Myocyte (in vitro differentiated cells): ENCODE measurements at regions not wholly inside any gene's neighbourhood (a gene's known extent, or its start where the extent isn't known, plus 50 kb on each side); places are given as distances from the start of the nearest gene placed in this dataset.

ENCODE experiments used
- DNase-seq: peaks from one replicate; pipeline ENCODE4 v3.0.0-alpha.2; 2012; ENCODE audit warnings: low read depth

DNA sequence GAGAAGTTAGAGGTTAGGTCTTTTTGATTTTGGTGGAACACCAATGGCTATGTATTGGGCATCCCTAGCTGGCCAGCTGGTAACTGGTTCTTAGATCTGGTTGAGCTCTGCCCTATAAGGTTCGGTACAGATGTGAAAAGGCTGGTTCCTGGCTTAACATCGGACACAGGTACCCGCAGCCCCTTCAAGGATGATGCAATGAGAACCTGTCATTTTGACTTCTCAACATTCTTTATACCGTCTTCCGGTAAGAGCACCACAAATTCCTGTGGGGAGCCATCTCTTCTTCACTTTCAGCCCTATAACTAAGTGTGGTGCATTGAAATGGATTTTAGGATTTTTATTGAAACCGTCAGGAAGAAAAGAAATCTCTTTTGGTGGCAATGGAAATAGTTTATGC, 222.8 kb downstream of the ADAMTS9 start:
- no peak for DNase-seq

DNA sequence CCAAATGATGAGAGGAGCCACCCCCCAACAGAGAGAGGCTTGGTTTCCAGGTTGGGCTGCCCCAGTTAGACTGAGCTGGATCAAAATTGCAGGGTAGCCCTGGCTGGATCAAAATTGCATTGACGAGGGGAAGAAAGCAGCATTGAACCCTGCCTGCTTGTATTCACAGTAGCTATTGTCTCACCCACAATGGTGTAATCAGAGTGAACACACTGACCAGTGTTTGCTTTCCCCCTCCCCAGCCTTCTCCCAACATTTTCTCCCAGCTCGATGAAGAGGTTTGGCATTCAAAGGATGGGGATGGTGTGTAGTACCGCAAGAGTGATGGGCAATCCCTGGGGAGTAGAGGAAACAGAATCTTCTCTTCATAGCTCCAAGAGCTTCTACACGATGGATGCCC, 223.8 kb downstream of the ADAMTS9 start:
- no peak for DNase-seq

DNA sequence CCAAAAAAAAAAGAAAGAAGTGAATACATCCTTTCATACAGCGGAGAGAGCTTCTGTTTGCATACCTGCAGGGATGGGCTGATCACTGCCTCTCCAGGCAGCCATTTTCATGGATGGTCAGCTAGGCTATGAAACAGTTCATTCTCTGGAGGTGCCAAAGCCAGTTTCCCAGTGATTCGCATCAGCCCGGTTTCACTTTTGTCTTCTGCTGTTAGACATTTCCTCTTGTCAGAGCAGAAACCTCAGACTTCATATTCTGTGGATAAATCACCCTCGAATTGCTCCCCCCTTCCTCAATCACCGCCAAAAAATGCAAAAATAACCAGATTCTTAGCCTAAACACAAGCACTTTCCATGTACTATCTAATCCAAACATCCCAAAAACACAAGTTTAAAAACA, 225.6 kb downstream of the ADAMTS9 start:
- peak; percentile 50 for DNase-seq

DNA sequence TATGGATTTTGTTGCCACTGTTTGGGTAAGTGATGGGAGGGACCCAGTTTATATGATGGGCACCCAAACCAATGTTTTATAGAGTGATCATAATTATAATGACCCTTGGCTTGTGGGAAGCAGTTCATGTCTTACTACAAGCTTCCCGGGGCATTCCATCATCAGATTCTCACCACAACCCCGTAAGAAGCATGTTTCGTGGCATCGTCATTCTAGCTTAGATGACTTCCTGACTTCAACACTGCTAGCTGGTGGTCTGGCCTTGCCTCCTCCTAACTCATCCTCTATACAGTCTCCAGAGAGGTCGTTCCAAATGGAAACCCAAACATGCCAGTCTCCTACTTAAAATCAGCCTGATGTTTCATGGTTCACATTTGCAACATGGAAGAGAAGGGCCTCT, 226.9 kb downstream of the ADAMTS9 start:
- peak; percentile 67 for DNase-seq

DNA sequence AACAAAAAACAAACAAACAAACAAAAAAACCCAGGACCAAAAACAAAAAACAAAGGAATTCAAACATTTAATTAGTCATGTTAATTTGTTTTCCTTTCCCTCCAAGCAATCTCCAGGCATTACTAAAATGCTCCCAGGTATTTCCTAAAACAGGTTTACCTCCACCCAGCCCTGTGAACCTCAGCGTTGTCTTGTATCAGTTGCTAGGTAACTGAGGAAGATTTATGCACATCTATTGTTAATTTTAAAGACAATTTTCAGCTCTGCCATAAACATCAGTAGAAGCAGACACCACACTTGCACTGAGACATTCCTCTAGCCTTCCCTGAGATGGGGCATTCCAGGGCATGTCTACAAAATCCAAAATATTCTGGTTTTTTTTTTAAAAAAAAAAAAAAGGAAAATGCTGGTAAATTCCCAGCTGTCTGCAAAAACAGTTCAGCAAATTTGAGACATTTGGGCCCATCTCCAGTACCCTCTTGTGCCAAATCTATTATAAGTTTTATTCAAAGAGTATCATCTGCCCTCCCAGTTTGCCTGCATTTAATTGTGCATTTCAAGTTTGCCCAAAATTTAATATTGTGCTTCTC, 227.6 kb downstream of the ADAMTS9 start:
- DNase-seq: peak; percentile 41

DNA sequence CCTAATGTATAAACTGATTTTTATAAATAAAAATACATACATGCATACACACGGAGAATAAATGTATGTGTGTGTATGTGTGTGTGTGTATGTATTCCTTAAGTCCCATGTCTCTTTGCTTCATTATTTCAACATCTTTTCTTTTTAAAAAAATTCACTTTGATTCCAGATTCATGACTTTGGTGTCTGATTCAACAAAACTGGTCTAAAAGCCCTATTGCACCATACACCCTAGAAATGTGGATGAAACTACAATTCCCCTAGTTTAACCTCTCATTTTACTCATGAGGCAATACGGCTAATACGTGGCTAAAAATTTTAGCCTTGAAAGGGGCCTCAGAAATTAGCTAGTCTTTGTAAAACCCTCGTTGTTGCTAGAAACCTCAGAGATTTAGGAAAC, 228.1 kb downstream of the ADAMTS9 start:
- no peak for DNase-seq

DNA sequence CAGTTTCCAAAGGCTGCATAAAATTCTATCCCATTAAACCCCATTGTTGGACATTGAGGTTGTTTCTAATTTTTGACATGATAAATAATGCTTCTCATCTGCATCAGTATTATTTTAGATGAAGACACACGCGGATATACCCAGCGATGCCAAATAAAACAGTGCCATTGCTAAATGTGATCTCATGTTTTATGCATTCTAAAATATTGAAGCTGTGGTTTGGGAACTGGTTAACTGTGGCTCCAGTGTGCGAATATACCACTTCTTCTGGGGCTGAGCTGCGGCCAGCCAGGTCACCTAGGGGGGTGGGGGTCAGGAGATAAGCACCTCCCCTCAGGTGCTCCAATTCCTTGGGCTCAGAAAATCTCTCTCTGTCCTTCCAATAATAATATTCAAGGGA, 230.0 kb downstream of the ADAMTS9 start:
- peak; percentile 52 for DNase-seq

DNA sequence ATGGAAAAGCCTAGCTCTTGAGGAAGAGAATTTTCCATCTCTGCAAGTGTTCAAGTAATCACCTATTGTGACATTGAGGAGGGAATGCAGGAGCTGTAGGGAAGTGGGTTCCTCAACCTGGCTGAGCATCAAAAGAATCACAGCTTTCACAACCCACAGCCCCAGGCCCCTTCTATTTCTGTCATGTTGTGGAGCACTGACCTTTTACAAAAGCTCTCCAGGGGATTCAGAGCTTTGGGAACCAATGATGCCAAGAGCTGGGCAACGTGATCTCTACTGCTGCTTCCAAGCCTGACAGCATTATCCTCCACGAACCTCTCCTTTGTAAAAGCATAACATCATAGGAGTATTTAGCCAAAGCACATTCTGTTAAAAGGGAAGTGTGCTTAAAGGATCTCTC, 231.1 kb downstream of the ADAMTS9 start:
- no peak for DNase-seq

DNA sequence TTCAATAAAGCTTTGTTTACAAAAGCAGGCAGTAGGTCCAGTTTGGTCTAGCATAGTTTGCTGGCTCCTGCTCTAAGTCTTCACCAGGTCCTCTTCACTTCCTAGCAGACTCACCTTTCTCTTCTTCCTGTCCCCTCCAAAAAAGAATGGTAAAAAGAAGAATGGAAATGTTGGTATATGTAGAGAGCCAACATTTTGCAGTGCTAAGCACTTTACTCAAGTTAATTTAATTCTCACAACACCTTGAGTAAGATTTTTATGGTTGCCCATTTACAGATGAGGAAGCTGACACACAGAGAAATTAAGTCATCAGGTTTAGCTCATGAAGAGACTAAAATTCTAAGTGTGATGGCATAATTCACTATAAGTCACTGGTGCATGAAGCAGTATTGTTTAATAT, 230.1 kb upstream of the PRICKLE2 start:
- DNase-seq: no peak

DNA sequence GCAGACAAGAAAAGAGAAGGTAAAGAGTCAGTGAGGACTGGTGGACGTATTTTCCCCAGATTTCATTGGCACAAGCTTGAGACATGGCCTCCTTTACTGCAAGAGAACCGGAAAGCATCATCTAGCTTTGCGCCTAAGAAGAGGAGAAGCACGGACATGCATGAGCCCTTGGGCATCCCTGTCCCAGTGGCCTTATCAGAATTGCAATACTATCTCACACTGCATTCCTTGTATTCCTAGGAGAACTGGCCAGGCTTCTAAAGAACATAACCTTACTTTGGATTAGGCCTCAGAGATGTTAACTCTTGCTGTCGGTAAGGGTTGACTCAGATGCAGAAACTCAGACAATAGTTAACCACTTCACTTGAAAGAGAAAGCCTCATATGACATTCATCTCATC, 229.5 kb upstream of the PRICKLE2 start:
- no peak for DNase-seq

DNA sequence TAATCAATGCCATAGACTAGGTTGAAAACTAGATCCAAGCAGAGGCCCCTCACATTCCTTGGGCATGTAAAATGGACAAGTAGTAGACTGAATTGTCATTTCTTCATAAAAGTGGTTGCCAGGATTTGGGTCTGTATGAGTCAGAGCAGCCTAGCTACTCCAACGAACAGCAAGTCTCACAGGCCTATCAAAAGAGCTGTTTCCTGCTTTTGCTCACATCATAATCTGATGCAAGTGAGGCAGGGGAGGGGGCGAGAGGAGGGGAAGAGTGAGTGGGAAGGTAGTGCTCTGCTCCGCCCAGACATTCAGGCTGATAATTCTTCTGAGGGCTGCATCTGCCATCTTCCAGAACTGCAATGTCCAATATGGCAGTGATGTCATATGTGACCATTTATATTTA, 228.9 kb upstream of the PRICKLE2 start:
- DNase-seq: peak; percentile 8

DNA sequence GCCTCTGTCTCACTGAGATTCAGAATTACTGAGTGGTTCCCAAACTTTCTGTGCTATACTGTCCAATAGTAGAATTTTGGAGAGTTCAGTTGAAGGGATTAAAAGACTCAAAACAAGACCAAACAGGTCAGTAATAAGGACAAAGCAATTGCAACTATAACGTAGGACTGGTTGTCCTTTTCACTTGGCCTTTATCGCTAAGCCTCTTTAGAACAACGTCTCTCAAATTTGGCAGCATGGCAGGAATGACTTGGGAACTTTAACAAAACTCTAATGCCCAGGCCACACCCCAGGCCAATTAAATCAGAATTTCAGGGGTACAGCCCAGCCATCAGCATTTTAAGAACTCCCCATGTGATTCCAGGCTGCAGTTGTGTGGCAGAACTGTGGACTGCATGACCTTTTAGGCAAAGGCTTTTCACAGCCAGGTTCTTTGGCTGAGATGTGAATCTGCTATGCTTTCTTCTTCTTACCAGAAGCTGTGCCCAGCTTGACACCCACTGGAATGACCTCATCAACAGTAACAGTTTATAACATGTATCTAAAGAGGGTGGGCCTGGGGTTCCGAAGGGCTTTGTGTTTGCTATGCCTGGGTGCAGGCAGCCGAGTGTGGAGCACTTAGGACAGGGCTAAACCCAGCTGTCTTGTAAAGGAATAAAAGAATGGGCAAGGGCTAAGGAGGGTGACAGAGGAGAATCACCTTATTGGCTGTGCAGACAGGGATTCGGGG, 226.2 kb upstream of the PRICKLE2 start:
- no peak for DNase-seq

DNA sequence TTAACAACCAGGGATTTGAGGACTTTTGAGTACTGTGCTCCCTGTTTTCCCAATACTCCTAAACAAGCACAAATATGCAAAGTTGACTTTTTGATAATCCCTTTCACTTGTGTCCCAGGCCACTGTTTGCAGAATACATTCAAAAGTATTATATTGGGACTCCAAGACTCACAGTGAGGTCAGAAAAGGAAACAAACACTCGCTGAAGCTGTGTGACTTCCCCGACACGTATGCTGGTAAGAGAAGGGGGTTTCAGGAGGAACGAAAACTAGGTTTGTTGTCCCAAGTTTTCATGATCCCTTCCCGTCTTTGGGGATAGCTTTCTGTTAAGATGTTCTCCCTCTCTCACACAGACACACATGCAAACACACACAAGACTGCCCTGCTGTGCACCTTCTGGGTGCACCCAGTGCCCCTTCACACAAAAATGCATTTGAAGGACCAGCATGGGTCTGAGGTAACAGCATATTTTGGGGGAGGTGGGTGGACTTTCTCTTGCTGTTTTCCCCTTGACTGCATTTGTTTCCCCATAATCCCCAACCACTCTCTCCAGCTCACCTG, 225.2 kb upstream of the PRICKLE2 start:
- no peak for DNase-seq

DNA sequence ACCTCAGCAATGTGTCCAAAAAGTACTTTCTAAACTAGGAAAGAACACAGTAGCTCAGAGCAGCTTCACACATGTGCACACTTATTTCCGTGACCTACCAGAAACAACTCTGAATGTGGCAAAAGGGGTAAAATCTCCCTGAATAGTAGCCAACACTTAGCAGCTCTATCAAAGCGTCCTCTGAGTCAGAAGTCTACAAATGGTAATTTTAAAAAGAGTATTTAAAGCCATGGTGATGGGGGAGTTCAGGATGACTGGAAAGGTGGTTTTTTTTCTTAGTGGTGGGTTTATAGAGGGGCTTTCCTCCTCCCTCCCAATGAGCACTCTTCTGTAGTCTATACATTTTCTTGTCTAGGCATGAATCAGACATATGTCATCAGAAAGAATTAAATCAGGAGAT, 223.8 kb upstream of the PRICKLE2 start:
- no peak for DNase-seq

DNA sequence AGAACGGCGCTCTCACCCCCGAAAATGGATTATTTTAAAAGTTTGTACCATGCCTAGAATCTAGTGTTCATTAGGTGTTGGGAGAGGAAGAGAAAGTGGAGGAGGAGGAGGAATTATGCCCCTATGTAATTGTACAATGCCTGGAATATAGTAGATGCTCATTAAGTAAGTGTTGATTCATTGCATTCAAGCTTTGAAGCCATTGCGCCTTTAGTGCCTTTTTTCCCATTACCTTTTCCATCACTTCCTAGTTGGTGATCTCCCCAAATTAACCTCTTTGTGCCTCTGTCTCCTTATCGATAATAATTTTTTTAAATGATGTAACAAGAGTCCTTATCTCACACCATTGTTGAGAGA, 220.7 kb upstream of the PRICKLE2 start:
- DNase-seq: no peak

DNA sequence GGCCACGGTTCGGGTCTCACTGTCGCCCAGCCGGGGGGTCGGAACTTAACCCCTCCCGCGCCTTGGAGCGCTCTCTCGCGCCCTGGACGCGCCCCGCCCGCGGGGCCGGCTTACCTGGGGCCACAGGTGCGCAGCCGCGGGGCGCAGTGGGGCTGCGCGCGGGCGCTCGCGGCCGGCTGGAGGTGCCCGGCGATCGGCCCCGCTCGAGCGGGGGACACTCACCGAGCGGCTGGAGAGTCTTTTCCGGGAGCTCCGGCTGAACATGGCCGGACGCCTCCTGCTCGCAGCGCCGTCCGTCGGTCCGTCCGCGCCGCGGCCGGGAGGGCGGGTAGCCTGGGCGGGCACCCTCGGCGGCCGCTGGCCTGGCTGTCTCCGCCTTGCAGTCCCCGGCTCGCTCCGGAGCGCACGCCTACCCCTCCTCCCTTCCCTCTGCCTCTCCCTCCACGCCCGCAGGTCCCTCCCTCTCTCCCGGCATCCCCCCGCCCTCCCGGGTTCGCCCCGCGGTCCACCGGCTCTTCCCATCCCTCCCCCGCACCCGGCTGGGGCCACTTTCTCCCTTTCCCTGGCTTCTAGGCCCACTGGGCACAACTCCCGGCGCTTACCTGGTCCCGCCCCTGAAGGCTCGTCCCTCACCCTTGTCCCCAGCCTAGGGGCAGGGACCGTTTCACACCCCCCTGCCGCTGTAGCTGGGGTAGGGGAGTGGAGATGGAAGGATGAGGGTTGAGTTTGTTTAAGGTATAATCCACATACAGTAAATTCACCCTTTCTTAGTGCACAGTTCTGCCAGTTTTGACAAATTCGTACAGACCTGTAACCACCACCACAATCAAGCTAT, 220.1 kb upstream of the PRICKLE2 start:
- peak; percentile 31 for DNase-seq

DNA sequence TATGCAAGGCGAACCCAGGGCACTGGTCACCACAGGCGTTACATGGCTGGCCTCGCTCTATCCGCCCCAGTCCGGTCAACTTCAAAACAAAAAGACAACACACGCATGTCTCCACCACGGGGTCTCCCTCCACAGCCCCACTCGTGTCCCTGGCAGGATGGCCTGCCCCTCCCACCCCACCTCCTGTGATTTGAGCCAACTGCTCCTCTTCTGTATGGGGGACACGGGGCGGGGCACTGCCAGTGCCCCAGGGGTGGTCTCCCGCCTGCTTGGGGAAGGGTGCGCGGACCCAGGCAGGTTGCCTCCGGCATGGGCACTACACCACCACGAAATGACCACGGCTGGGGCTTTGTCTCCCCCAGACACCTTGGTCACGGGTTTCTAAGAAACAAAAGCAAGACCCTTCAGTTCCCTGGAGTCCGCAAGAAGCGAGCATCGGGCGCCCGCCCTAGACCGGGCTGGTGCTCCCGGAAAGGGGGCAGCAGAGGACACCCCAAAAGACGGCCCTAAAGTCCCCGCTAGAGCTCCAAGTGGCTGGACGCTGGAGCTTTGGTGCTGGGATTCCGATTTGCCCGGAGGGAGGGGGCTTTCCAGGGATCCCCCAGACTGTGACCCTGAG, 219.3 kb upstream of the PRICKLE2 start:
- DNase-seq: no peak

DNA sequence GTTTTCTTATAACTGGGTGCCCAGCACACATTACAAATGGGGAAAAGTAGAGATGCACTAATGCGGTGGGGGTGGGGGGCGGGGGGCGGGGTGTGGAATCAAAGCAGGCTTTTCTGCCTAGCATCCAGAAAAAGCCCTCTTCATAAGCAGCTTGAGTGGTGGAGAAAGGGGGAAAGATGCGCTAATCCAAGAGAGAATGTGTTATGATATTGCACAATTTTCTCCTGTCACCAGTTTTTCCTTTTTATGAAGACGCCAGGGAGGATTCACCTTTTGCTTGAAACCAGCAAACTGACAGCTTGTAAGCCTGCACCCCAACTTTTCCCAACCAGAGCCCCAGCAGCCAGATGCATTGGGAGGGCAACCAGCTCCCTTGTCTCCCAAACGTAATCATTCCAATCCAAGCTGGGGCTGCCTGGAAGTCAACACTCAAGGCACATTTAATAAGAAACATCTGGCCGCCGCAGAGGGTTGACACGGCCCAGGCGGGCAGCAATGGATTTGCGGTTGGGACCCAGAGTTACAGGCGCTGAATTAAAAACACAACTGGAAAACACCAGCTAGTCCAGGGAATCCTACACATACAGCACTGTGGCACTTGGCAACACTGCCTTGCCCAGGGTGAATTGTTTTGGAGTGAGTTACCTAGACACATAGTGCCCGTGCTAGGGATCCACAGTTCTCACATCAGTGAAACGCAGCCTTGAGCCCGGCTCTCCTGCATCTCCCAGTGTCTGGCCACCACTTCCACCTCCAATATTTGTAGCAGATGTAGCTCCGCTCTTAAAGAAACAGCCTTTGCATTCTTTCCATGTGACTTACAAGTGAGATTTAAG, 218.5 kb upstream of the PRICKLE2 start:
- DNase-seq: peak; percentile 28

DNA sequence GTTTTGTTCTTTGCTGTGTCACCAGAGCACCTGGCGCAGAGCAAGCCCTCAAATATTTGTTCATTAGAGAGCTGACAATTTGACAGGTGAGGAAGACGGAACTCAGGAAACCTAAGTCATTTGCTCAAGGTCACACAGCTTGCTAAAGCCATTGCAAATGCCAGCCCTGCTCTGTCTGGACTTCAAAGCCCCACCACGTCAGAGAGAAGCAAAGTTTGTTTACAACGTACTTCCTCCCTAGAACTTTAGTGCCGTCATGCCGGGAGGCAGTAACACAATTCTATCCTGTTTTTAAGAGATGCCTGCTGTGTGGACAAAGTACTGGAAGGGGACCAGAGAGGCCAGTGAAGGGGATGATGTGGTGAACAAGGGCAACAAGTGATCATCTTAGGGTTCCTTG, 216.6 kb upstream of the PRICKLE2 start:
- DNase-seq: no peak

DNA sequence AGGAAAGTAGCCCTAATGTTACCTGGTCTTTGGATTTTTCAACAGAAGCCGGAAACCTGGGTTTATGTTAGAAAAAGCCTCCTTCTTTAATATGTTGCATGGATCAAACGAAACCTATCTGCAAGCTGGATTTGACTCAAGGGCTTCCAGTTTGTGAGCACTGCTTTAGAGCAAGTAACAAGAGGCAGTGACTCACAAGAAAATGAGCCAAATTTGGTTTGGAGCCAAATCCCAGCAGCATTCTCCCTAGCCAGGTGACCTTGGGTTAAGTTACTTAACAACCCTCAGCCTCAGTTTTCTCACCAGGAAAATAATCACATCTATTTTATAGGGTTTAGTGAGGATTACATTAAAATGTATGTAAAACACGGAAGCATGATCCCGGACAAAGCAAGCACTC, 215.2 kb upstream of the PRICKLE2 start:
- peak; percentile 42 for DNase-seq

DNA sequence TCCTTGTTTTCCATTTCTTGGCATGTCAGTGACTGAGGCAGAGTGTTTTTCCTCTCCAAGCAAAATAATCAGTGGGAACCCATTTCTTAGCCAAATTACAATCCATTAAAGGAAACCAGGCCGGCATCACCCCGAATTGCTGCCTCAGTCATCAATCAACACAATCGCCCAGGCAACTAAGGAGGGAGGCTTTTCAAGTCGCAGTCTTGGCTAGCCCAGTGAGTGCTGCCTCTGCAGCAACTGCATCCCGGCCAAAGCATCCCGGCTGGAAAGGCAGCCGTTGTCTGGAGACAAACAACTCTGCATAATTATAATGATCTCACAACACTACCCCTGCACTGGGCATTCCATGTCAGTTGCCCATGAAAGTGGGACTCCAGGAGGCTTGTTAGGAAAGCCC, 213.5 kb upstream of the PRICKLE2 start:
- DNase-seq: no peak
